ENCODE measurements at regions not wholly inside any gene's neighbourhood (a gene's known extent, or its start where the extent isn't known, plus 50 kb on each side); places are given as distances from the start of the nearest gene placed in this dataset.

- no peak for DNase-seq
Observed at GRCh38 chr4:182969651-182970279, 52.6 kb upstream of the DCTD start.

GRCh38 chr4:182968917-182969650, 51.9 kb upstream of the DCTD start:
- DNase-seq = no peak

GRCh38 chr4:182967403-182967802, 50.2 kb upstream of the DCTD start:
- DNase-seq = no peak

Data from fibroblast of skin of abdomen (primary cell).